ENCODE measurements at regions not wholly inside any gene's neighbourhood (a gene's known extent, or its start where the extent isn't known, plus 50 kb on each side); places are given as distances from the start of the nearest gene placed in this dataset.

DNA sequence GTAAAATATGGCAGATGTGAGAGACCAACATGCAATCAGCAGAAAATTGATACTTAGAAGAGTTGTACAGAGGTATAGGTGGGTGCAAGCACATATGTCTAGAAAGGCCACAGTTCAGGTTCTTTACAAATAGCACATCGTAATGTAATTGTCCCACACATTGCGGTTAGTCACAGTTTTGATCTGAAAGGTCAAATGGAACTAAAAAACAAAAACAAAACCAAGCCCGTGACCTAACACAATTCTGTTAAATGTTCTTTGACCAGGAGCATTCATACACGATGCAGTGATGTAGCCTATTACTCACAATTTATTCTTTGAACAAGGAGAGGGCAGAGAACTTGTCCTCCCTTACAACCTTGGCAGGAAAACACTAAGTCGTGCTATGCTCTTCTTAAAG lies 108.9 kb upstream of the MAP4K3 start:
- no peaks in the 10 kb centered on the region for H3K27me3 ChIP-seq (ENCODE audit: control insufficient read depth in 4 of 4, insufficient read depth in 4 of 4, low read length in 3 of 4)
- H3K9me3 ChIP-seq (ENCODE audit: control insufficient read depth in 4 of 4, low read length in 3 of 4), result no peaks in the 10 kb centered on the region
- H3K4me1 ChIP-seq (ENCODE audit: control insufficient read depth in 4 of 4, insufficient read depth in 4 of 4, low read length in 3 of 4), result peaks cover 0 to 13% (median 10%) of the 10 kb centered on the region in 4 donors
- no peak for TF ChIP-seq EGR1 (IDR thresholded peaks at IDR 0.05; ENCODE audit: low read depth in 2 of 2)
- TF ChIP-seq GABPA (IDR thresholded peaks at IDR 0.05 in 1 of 2, conservative IDR thresholded peaks at IDR 0.05 in 1 of 2), result no peak
- no peak for TF ChIP-seq HNF4A (conservative IDR thresholded peaks at IDR 0.05)
- no peak for TF ChIP-seq SP1 (IDR thresholded peaks at IDR 0.05)
- TF ChIP-seq, protein P1, sequence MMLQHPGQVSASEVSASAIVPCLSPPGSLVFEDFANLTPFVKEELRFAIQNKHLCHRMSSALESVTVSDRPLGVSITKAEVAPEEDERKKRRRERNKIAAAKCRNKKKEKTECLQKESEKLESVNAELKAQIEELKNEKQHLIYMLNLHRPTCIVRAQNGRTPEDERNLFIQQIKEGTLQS (IDR thresholded peaks at IDR 0.05), result no peak
- TF ChIP-seq, protein P2, sequence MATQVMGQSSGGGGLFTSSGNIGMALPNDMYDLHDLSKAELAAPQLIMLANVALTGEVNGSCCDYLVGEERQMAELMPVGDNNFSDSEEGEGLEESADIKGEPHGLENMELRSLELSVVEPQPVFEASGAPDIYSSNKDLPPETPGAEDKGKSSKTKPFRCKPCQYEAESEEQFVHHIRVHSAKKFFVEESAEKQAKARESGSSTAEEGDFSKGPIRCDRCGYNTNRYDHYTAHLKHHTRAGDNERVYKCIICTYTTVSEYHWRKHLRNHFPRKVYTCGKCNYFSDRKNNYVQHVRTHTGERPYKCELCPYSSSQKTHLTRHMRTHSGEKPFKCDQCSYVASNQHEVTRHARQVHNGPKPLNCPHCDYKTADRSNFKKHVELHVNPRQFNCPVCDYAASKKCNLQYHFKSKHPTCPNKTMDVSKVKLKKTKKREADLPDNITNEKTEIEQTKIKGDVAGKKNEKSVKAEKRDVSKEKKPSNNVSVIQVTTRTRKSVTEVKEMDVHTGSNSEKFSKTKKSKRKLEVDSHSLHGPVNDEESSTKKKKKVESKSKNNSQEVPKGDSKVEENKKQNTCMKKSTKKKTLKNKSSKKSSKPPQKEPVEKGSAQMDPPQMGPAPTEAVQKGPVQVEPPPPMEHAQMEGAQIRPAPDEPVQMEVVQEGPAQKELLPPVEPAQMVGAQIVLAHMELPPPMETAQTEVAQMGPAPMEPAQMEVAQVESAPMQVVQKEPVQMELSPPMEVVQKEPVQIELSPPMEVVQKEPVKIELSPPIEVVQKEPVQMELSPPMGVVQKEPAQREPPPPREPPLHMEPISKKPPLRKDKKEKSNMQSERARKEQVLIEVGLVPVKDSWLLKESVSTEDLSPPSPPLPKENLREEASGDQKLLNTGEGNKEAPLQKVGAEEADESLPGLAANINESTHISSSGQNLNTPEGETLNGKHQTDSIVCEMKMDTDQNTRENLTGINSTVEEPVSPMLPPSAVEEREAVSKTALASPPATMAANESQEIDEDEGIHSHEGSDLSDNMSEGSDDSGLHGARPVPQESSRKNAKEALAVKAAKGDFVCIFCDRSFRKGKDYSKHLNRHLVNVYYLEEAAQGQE (IDR thresholded peaks at IDR 0.05), result no peak
- TF ChIP-seq JUND (IDR thresholded peaks at IDR 0.05), result no peak
- no peak for TF ChIP-seq NR2F2 (IDR thresholded peaks at IDR 0.05)
- no peak for TF ChIP-seq RAD21 (IDR thresholded peaks at IDR 0.05)
- TF ChIP-seq FOXA1 (IDR thresholded peaks at IDR 0.05), result no peak
- DNase-seq (ENCODE audit: low spot score), result no peak
- no peak overlapping the region for H3K4me3 ChIP-seq (ENCODE audit: low read depth in 1 of 3, low read length in 3 of 3)
- H3K9ac ChIP-seq (ENCODE audit: low read depth in 1 of 2, low read length in 2 of 2), result no peak overlapping the region
- 67% methylated on average over 5 of the region's 5 CpGs for WGBS
- no peaks in the 10 kb centered on the region for H3K36me3 ChIP-seq (ENCODE audit: control insufficient read depth in 4 of 4, insufficient read depth in 3 of 4, low read depth in 1 of 4, low read length in 3 of 4)
- H3K27ac ChIP-seq (ENCODE audit: low read depth in 1 of 2, low read length in 2 of 2), result no peak overlapping the region

DNA sequence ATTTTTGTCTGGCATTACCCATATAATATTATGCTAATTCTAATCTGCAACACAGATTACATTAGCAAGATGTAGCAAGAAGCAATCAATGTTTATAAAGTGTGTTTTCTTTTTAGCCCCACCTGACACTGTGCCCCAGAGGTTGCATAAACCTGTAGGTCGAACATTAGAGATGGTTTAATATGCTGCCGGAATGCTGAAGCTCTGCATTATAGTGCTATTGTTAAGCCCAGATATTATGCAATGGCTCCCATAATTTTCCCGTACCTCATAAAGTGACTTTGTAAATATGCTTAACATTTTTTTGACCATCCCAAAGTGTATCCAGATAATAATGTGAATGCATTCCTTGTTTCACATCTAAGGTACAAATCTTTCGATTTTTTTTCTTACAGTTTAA lies 109.3 kb upstream of the MAP4K3 start:
- Histone ChIP-seq H3K27me3 (ENCODE audit: control insufficient read depth in 4 of 4, insufficient read depth in 4 of 4, low read length in 3 of 4) (no peaks in the 10 kb centered on the region), H3K4me1 (ENCODE audit: control insufficient read depth in 4 of 4, insufficient read depth in 4 of 4, low read length in 3 of 4) (peaks cover 0 to 17% (median 13%) of the 10 kb centered on the region in 4 donors), H3K27ac (ENCODE audit: low read depth in 1 of 2, low read length in 2 of 2) (no peak overlapping the region), H3K9ac (ENCODE audit: low read depth in 1 of 2, low read length in 2 of 2) (no peak overlapping the region), H3K4me3 (ENCODE audit: low read depth in 1 of 3, low read length in 3 of 3) (no peak overlapping the region), H3K9me3 (ENCODE audit: control insufficient read depth in 4 of 4, low read length in 3 of 4) (no peaks in the 10 kb centered on the region), H3K36me3 (ENCODE audit: control insufficient read depth in 4 of 4, insufficient read depth in 3 of 4, low read depth in 1 of 4, low read length in 3 of 4) (no peaks in the 10 kb centered on the region)
- TF ChIP-seq TAF1 (conservative IDR thresholded peaks at IDR 0.05) (no peak), FOXA2 (IDR thresholded peaks at IDR 0.05) (no peak), GABPA (IDR thresholded peaks at IDR 0.05 in 1 of 2, conservative IDR thresholded peaks at IDR 0.05 in 1 of 2) (no peak)
- TF ChIP-seq, protein P1 (IDR thresholded peaks at IDR 0.05), result no peak
- TF ChIP-seq, protein P3, sequence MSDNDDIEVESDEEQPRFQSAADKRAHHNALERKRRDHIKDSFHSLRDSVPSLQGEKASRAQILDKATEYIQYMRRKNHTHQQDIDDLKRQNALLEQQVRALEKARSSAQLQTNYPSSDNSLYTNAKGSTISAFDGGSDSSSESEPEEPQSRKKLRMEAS (IDR thresholded peaks at IDR 0.05), result no peak
- TF ChIP-seq, protein P2 (IDR thresholded peaks at IDR 0.05), result no peak
- TF ChIP-seq, protein P4, sequence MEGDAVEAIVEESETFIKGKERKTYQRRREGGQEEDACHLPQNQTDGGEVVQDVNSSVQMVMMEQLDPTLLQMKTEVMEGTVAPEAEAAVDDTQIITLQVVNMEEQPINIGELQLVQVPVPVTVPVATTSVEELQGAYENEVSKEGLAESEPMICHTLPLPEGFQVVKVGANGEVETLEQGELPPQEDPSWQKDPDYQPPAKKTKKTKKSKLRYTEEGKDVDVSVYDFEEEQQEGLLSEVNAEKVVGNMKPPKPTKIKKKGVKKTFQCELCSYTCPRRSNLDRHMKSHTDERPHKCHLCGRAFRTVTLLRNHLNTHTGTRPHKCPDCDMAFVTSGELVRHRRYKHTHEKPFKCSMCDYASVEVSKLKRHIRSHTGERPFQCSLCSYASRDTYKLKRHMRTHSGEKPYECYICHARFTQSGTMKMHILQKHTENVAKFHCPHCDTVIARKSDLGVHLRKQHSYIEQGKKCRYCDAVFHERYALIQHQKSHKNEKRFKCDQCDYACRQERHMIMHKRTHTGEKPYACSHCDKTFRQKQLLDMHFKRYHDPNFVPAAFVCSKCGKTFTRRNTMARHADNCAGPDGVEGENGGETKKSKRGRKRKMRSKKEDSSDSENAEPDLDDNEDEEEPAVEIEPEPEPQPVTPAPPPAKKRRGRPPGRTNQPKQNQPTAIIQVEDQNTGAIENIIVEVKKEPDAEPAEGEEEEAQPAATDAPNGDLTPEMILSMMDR (IDR thresholded peaks at IDR 0.05; ENCODE audit: low read depth, low read length, missing input control), result no peak
- no peak for DNase-seq (ENCODE audit: low spot score)
- 65% methylated on average over 4 of the region's 4 CpGs for WGBS
